ENCODE measurements at regions not wholly inside any gene's neighbourhood (a gene's known extent, or its start where the extent isn't known, plus 50 kb on each side); places are given as distances from the start of the nearest gene placed in this dataset.

- Histone ChIP-seq H3K9me3 (no peaks in the 10 kb centered on the region), H3K27me3 (no peaks in the 10 kb centered on the region), H3K4me3 (no peak overlapping the region), H3K27ac (no peak overlapping the region), H3K4me1 (no peaks in the 10 kb centered on the region), H3K36me3 (no peaks in the 10 kb centered on the region)
- no peak for DNase-seq (ENCODE audit: low spot score in 2 of 2)
- intact Hi-C loops (cut with DNase I), result no loop called here
- no peak for TF ChIP-seq CTCF (IDR thresholded peaks at IDR 0.05)
Observed at GRCh38 chr5:104062621-104063377, 500.2 kb upstream of the NUDT12 start.

- H3K4me3 ChIP-seq, result no peak overlapping the region
- H3K36me3 ChIP-seq, result no peaks in the 10 kb centered on the region
- intact Hi-C loops (cut with DNase I), result no loop called here
- no peaks in the 10 kb centered on the region for H3K27me3 ChIP-seq
- H3K27ac ChIP-seq, result no peak overlapping the region
- DNase-seq (ENCODE audit: low spot score in 2 of 2), result no peak
- H3K9me3 ChIP-seq, result no peaks in the 10 kb centered on the region
- H3K4me1 ChIP-seq, result no peaks in the 10 kb centered on the region
- TF ChIP-seq CTCF (IDR thresholded peaks at IDR 0.05), result no peak
Observed at GRCh38 chr5:104061707-104062106, 499.1 kb upstream of the NUDT12 start.

GRCh38 chr5:104053353-104053649 lies 490.7 kb upstream of the NUDT12 start:
- no peak for TF ChIP-seq CTCF (IDR thresholded peaks at IDR 0.05)
- DNase-seq (ENCODE audit: low spot score in 2 of 2), result no peak
- no peaks in the 10 kb centered on the region for H3K9me3 ChIP-seq
- no peaks in the 10 kb centered on the region for H3K36me3 ChIP-seq
- no peaks in the 10 kb centered on the region for H3K4me1 ChIP-seq
- H3K27me3 ChIP-seq, result no peaks in the 10 kb centered on the region
- H3K27ac ChIP-seq, result no peak overlapping the region
- intact Hi-C loops (cut with DNase I), result no loop called here
- H3K4me3 ChIP-seq, result no peak overlapping the region

- Histone ChIP-seq H3K4me1 (no peaks in the 10 kb centered on the region), H3K27ac (no peak overlapping the region), H3K4me3 (no peak overlapping the region), H3K27me3 (no peaks in the 10 kb centered on the region), H3K36me3 (no peaks in the 10 kb centered on the region), H3K9me3 (no peaks in the 10 kb centered on the region)
- TF ChIP-seq CTCF (IDR thresholded peaks at IDR 0.05), result no peak
- no peak for DNase-seq (ENCODE audit: low spot score in 2 of 2)
- intact Hi-C loops (cut with DNase I), result no loop called here
Observed at GRCh38 chr5:104052558-104053352, 490.2 kb upstream of the NUDT12 start.

- H3K27ac ChIP-seq, result no peak overlapping the region
- no peak for TF ChIP-seq CTCF (IDR thresholded peaks at IDR 0.05)
- intact Hi-C loops (cut with DNase I), result no loop called here
- H3K27me3 ChIP-seq, result no peaks in the 10 kb centered on the region
- H3K4me3 ChIP-seq, result no peak overlapping the region
- no peak for DNase-seq (ENCODE audit: low spot score in 2 of 2)
- no peaks in the 10 kb centered on the region for H3K9me3 ChIP-seq
- no peaks in the 10 kb centered on the region for H3K36me3 ChIP-seq
- no peaks in the 10 kb centered on the region for H3K4me1 ChIP-seq
Observed at GRCh38 chr5:104050436-104050835, 487.8 kb upstream of the NUDT12 start.

Measured in ascending aorta (tissue), 2 donors.